Endothelial cell of umbilical vein (primary cell): ENCODE measurements at regions not wholly inside any gene's neighbourhood (a gene's known extent, or its start where the extent isn't known, plus 50 kb on each side); places are given as distances from the start of the nearest gene placed in this dataset.

Experiments used
- BruUV-seq: library from RNA; stranded (reverse); fragments of 400-500 nt; replicated peaks from 2 replicates; lab custom pipeline; 2021; lab: Mats Ljungman, UMichigan
- CTCF ChIA-PET: fragments of 300-600, 350-600 bp; sonication (Branson Sonifier 250); formaldehyde crosslinking; loops from one replicate; lab custom pipeline; 2021; ENCODE audit warnings: antibody characterized with exemption, inconsistent platforms; lab: Charles Lee
- POLR2A ChIA-PET: fragments of 300-600, 350-600 bp; sonication (Branson Sonifier 250); formaldehyde crosslinking; loops from one replicate; lab custom pipeline; 2021; ENCODE audit warnings: antibody characterized with exemption, inconsistent platforms; lab: Charles Lee
- DNase-seq: peaks from one replicate; pipeline ENCODE4 v3.0.0-alpha.2; 2011; ENCODE audit warnings: low read depth, low spot score
- FAIRE-seq: peaks from 2 replicates; lab custom pipeline; 2011; peaks lifted over from hg19 to GRCh38; lab: Jason Lieb, UNC
- H2AFZ ChIP-seq: 2 replicates; pipeline ENCODE4 v1.6.0; 2012; ENCODE audit warnings: low read depth, low read length, control low read depth, inconsistent platforms
- H3K27ac ChIP-seq: 2 replicates; pipeline ENCODE4 v1.5.1; 2011; ENCODE audit warnings: low read depth, mild to moderate bottlenecking, control low read depth, low read length, moderate library complexity; ENCODE audit not compliant: insufficient read depth
- H3K27me3 ChIP-seq, 2 experiments: 2 replicates each; pipeline versions ENCODE4 v1.6.0 to v1.6.1; 2011; ENCODE audit warnings: low read length in 2 of 2, mixed read lengths in 1 of 2; ENCODE audit not compliant: control insufficient read depth in 2 of 2, insufficient read depth in 2 of 2
- H3K36me3 ChIP-seq, 2 experiments: 2 replicates in 1 of 2; 3 replicates in 1 of 2; pipeline ENCODE4 v1.5.1; 2011; ENCODE audit warnings: low read length in 2 of 2, mild to moderate bottlenecking in 1 of 2, moderate library complexity in 1 of 2; ENCODE audit not compliant: control insufficient read depth in 2 of 2, insufficient read depth in 2 of 2; ENCODE audit errors: extremely low read depth in 1 of 2
- H3K4me1 ChIP-seq: 3 replicates; pipeline ENCODE4 v1.5.1; 2011; ENCODE audit warnings: mild to moderate bottlenecking, low read length; ENCODE audit not compliant: control insufficient read depth, insufficient read depth; ENCODE audit errors: extremely low read depth
- H3K4me2 ChIP-seq: 2 replicates; pipeline ENCODE4 v1.6.1; 2011; ENCODE audit warnings: low read length, control low read depth, mixed read lengths; ENCODE audit not compliant: insufficient read depth
- H3K4me3 ChIP-seq, 3 experiments: fragments of 200-600 bp in 1 of 3; sonication (generic), shearing (Covaris generic) in 1 of 3; replicated peaks in 1 of 3; 2 replicates each; pipeline ENCODE4 v1.5.1; 2011 to 2016; ENCODE audit warnings: control low read depth in 3 of 3, low read length in 3 of 3, mild to moderate bottlenecking in 2 of 3, inconsistent platforms in 1 of 3, low read depth in 1 of 3, moderate library complexity in 1 of 3; ENCODE audit not compliant: insufficient read depth in 1 of 3
- H3K79me2 ChIP-seq: 2 replicates; pipeline ENCODE4 v1.6.0; 2012; ENCODE audit warnings: low read length, inconsistent platforms; ENCODE audit not compliant: control insufficient read depth, insufficient read depth
- H3K9ac ChIP-seq: replicated peaks from 2 replicates; pipeline ENCODE3; 2011; ENCODE audit warnings: low read length, control low read depth; ENCODE audit not compliant: insufficient read depth; ENCODE audit errors: extremely low read depth
- H3K9me1 ChIP-seq: replicated peaks from 3 replicates; pipeline ENCODE4 v1.6.0; 2011; ENCODE audit warnings: mild to moderate bottlenecking, low read length; ENCODE audit not compliant: control insufficient read depth, insufficient read depth; ENCODE audit errors: extremely low read depth
- H3K9me3 ChIP-seq: replicated peaks from 2 replicates; pipeline ENCODE4 v1.5.1; 2012; ENCODE audit warnings: low read length, inconsistent platforms; ENCODE audit not compliant: control insufficient read depth, insufficient read depth
- H4K20me1 ChIP-seq: replicated peaks from 2 replicates; pipeline ENCODE3; 2011; ENCODE audit warnings: mild to moderate bottlenecking, low read length; ENCODE audit not compliant: control insufficient read depth, insufficient read depth; ENCODE audit errors: extremely low read depth
- EZH2 ChIP-seq: IDR thresholded peaks from 2 replicates; pipeline ENCODE4 v1.6.1; 2012; ENCODE audit warnings: borderline replicate concordance, low read depth, mild to moderate bottlenecking, moderate library complexity, low read length, inconsistent platforms; ENCODE audit not compliant: severe bottlenecking
- FOS ChIP-seq: IDR thresholded peaks from 2 replicates; pipeline ENCODE4 v1.6.1; 2011; ENCODE audit warnings: mild to moderate bottlenecking, low read length, moderate library complexity, borderline replicate concordance; ENCODE audit not compliant: insufficient read depth
- GATA2 ChIP-seq: IDR thresholded peaks from 2 replicates; pipeline ENCODE4 v1.7.0; 2011; ENCODE audit warnings: low read depth, mild to moderate bottlenecking, moderate library complexity, mixed read lengths, low read length; ENCODE audit not compliant: insufficient read length, insufficient read depth
- JUN ChIP-seq: IDR thresholded peaks from 2 replicates; pipeline ENCODE4 v1.6.1; 2011; ENCODE audit warnings: borderline replicate concordance, low read depth; ENCODE audit not compliant: insufficient read length, insufficient read depth
- MYC ChIP-seq: IDR thresholded peaks from one replicate; pipeline ENCODE4 v1.6.1; 2011; ENCODE audit warnings: mild to moderate bottlenecking, low read depth, low read length
- POLR2A ChIP-seq: IDR thresholded peaks from 2 replicates; pipeline ENCODE4 v1.6.1; 2012; ENCODE audit warnings: low read depth, mild to moderate bottlenecking, control low read depth, low read length
- POLR2AphosphoS5 ChIP-seq: IDR thresholded peaks from 2 replicates; pipeline ENCODE4 v1.6.1; 2012; ENCODE audit warnings: low read depth, mild to moderate bottlenecking, control low read depth, low read length, moderate library complexity; ENCODE audit not compliant: insufficient read depth
- dilution Hi-C: fragments of 300-500 bp; cut with MboI; formaldehyde crosslinking; loops from one replicate; pipeline ENCODE4 v1.15.0; 2019; ENCODE audit warnings: low sequenced_read_pairs; ENCODE audit not compliant: extremely low pct_ligation_motif_present
- intact Hi-C: fragments of 100-400 bp; cut with micrococcal nuclease; formaldehyde crosslinking; loops from one replicate; pipeline ENCODE4 v1.10.0; 2022
- TF ChIP-seq, protein P1 (sequence below): IDR thresholded peaks from 2 replicates; pipeline ENCODE4 v1.6.1; 2011; ENCODE audit not compliant: insufficient read depth, insufficient read length
- TF ChIP-seq, protein P2 (sequence below), 2 donors: IDR thresholded peaks; 1 replicate in 1 of 2; 2 replicates in 1 of 2; pipeline ENCODE4 v1.5.1; 2011; ENCODE audit warnings: low read length in 2 of 2, mild to moderate bottlenecking in 2 of 2, moderate library complexity in 2 of 2, control low read depth in 1 of 2, inconsistent platforms in 1 of 2, low read depth in 1 of 2; ENCODE audit not compliant: insufficient read depth in 1 of 2; ENCODE audit errors: extremely low read depth in 1 of 2

DNA sequence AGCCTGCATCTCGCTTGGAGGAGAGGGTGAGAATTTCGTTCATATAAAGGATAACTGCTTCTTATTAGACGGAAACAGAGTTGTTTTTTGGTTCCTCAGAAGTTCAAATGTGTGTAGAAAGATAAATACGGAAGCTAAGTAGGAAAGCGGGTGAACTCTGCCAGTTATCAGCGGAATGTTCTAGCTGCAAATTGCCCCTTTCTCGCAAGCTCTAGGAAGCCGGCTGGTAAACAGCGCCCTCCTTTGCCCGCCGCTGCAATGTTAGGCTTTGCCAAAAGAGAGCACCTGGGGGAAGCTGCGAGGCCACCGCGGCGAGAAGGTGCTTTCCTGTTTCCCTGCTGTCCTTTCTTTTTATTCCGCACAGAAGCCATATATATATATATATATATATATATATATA lies 67.0 kb downstream of the IGLL5 start:
- ChIA-PET CTCF (interaction anchor here (0.6 to 5.2 kb wide), 19 partner anchors 12 to 491 kb away, joined by 3 to 54 read pairs (median 4); no protein-coding TSS in a partner anchor), POLR2A (no interaction called here)
- Histone ChIP-seq H3K9me1 (no peaks in the 10 kb centered on the region), H3K4me3 (no peak overlapping the region), H2AFZ (no peak overlapping the region), H3K9me3 (no peaks in the 10 kb centered on the region), H3K36me3 (no peaks in the 10 kb centered on the region), H3K9ac (no peak overlapping the region), H3K4me1 (no peaks in the 10 kb centered on the region), H3K79me2 (no peaks in the 10 kb centered on the region), H4K20me1 (no peaks in the 10 kb centered on the region), H3K27me3 (peaks cover 11 to 16% of the 10 kb centered on the region in 2 experiments), H3K4me2 (no peak overlapping the region), H3K27ac (no peak overlapping the region)
- dilution Hi-C loops: no loop called here
- FAIRE-seq: no peak
- BruUV-seq: no TSS peak
- DNase-seq: no peak
- intact Hi-C loops: no loop called here
- TF ChIP-seq FOS: no peak
- TF ChIP-seq EZH2: peak; percentile 35
- no peak for TF ChIP-seq POLR2A
- no peak for TF ChIP-seq JUN
- TF ChIP-seq POLR2AphosphoS5: no peak
- TF ChIP-seq MYC: no peak
- TF ChIP-seq GATA2: no peak
- TF ChIP-seq, protein P1, sequence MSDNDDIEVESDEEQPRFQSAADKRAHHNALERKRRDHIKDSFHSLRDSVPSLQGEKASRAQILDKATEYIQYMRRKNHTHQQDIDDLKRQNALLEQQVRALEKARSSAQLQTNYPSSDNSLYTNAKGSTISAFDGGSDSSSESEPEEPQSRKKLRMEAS: no peak
- TF ChIP-seq, protein P2, sequence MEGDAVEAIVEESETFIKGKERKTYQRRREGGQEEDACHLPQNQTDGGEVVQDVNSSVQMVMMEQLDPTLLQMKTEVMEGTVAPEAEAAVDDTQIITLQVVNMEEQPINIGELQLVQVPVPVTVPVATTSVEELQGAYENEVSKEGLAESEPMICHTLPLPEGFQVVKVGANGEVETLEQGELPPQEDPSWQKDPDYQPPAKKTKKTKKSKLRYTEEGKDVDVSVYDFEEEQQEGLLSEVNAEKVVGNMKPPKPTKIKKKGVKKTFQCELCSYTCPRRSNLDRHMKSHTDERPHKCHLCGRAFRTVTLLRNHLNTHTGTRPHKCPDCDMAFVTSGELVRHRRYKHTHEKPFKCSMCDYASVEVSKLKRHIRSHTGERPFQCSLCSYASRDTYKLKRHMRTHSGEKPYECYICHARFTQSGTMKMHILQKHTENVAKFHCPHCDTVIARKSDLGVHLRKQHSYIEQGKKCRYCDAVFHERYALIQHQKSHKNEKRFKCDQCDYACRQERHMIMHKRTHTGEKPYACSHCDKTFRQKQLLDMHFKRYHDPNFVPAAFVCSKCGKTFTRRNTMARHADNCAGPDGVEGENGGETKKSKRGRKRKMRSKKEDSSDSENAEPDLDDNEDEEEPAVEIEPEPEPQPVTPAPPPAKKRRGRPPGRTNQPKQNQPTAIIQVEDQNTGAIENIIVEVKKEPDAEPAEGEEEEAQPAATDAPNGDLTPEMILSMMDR (IDR thresholded peaks at IDR 0.05; ENCODE audit: extremely low read depth in 1 of 2, insufficient read depth in 1 of 2, low read depth in 1 of 2, low read length in 2 of 2): peak; percentile 8 to 23
